PC-9 (cell line): ENCODE measurements at regions not wholly inside any gene's neighbourhood (a gene's known extent, or its start where the extent isn't known, plus 50 kb on each side); places are given as distances from the start of the nearest gene placed in this dataset.

Source experiments
- BruUV-seq: library from RNA; stranded (reverse); fragments of 400-500 nt; replicated peaks from 2 replicates; lab custom pipeline; 2021; lab: Mats Ljungman, UMichigan
- CTCF ChIA-PET: fragments of 300-600 bp; sonication (Branson Sonifier 250); formaldehyde crosslinking; loops from one replicate; lab custom pipeline; 2022; ENCODE audit warnings: antibody characterized with exemption; lab: Charles Lee
- POLR2A ChIA-PET: fragments of 300-600 bp; sonication (Branson Sonifier 250); formaldehyde crosslinking; loops from one replicate; lab custom pipeline; 2022; ENCODE audit warnings: antibody characterized with exemption; ENCODE audit not compliant: unreplicated experiment; lab: Charles Lee
- DNase-seq, 2 experiments: peaks; one replicate each; pipeline versions ENCODE4 v3.0.0 to v3.0.0-alpha.2; 2015 to 2022; ENCODE audit warnings: mixed read lengths in 1 of 2
- H2AFZ ChIP-seq: fragments of 200-600 bp; sonication (generic); 2 replicates; pipeline ENCODE4 v1.8.1; 2017; ENCODE audit warnings: antibody characterized with exemption
- H3F3A ChIP-seq: fragments of 200-600 bp; sonication (generic); 2 replicates; pipeline ENCODE4 v1.8.1; 2017; ENCODE audit warnings: antibody characterized with exemption, mild to moderate bottlenecking, low read depth; ENCODE audit not compliant: insufficient read depth
- H3K27ac ChIP-seq: fragments of 200-600 bp; sonication (generic); 2 replicates; pipeline ENCODE4 v1.6.1; 2016; ENCODE audit warnings: mixed run types
- H3K27me3 ChIP-seq: fragments of 200-600 bp; sonication (generic); 2 replicates; pipeline ENCODE4 v1.6.1; 2016; ENCODE audit warnings: low read depth, mixed run types; ENCODE audit not compliant: insufficient read depth
- H3K36me3 ChIP-seq: fragments of 200-600 bp; sonication (generic); 2 replicates; pipeline ENCODE4 v1.6.1; 2016; ENCODE audit warnings: low read depth, mixed run types
- H3K4me1 ChIP-seq: fragments of 200-600 bp; sonication (generic); replicated peaks from 2 replicates; pipeline ENCODE4 v1.6.1; 2016; ENCODE audit warnings: mixed run types; ENCODE audit not compliant: insufficient read depth
- H3K4me2 ChIP-seq: fragments of 200-600 bp; sonication (generic); 2 replicates; pipeline ENCODE4 v1.6.1; 2017; ENCODE audit warnings: mixed run types
- H3K4me3 ChIP-seq: fragments of 200-600 bp; sonication (generic); 2 replicates; pipeline ENCODE4 v1.6.1; 2016; ENCODE audit warnings: mixed run types
- H3K79me2 ChIP-seq: fragments of 200-600 bp; sonication (generic); 2 replicates; pipeline ENCODE4 v1.6.1; 2017; ENCODE audit warnings: low read depth, mixed run types
- H3K9me2 ChIP-seq: fragments of 200-600 bp; sonication (generic); 2 replicates; pipeline ENCODE4 v1.8.1; 2017; ENCODE audit warnings: mild to moderate bottlenecking; ENCODE audit not compliant: insufficient read depth
- H3K9me3 ChIP-seq: fragments of 200-600 bp; sonication (generic); 2 replicates; pipeline ENCODE4 v1.8.1; 2016; ENCODE audit warnings: low read depth; ENCODE audit not compliant: insufficient read depth
- H4K20me1 ChIP-seq: fragments of 200-600 bp; sonication (generic); 2 replicates; pipeline ENCODE4 v1.8.1; 2017; ENCODE audit not compliant: insufficient read depth
- EZH2 ChIP-seq: fragments of 200-600 bp; sonication (generic); IDR thresholded peaks from 2 replicates; pipeline ENCODE4 v1.8.0; 2017; ENCODE audit warnings: antibody characterized with exemption, low read depth
- intact Hi-C: fragments of 100-400 bp; cut with micrococcal nuclease; formaldehyde crosslinking; loops from one replicate; pipeline ENCODE4 v1.10.0; 2022; ENCODE audit not compliant: unreplicated experiment
- TF ChIP-seq, protein P1 (sequence below): fragments of 200-600 bp; sonication (generic); conservative IDR thresholded peaks from 2 replicates; pipeline ENCODE4 v1.6.1; 2017; ENCODE audit warnings: mixed run types, antibody characterized with exemption, mild to moderate bottlenecking, moderate library complexity

DNA sequence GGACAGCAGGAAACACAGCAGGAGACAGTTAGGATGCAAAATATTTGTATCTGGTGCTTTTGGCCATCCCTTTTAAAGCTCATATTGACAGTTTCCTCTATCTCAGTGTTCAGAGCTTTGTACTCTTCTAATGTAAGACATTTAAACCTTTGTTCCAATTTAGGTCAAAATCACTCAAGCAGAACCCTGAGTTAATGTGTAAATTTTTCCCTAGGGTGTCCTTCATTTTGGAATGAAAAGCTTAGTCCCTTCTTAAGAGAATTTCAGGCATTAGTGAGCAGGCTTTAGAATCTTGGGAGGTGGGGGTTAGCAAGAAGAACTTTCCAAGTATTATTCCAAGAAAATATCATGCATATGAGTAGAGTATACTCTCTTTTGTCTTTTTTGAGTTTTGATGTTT lies 188.7 kb downstream of the GBA3 start:
- POLR2A ChIA-PET = no interaction called here
- TF ChIP-seq, protein P1, sequence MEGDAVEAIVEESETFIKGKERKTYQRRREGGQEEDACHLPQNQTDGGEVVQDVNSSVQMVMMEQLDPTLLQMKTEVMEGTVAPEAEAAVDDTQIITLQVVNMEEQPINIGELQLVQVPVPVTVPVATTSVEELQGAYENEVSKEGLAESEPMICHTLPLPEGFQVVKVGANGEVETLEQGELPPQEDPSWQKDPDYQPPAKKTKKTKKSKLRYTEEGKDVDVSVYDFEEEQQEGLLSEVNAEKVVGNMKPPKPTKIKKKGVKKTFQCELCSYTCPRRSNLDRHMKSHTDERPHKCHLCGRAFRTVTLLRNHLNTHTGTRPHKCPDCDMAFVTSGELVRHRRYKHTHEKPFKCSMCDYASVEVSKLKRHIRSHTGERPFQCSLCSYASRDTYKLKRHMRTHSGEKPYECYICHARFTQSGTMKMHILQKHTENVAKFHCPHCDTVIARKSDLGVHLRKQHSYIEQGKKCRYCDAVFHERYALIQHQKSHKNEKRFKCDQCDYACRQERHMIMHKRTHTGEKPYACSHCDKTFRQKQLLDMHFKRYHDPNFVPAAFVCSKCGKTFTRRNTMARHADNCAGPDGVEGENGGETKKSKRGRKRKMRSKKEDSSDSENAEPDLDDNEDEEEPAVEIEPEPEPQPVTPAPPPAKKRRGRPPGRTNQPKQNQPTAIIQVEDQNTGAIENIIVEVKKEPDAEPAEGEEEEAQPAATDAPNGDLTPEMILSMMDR = no peak
- no peak for TF ChIP-seq EZH2
- CTCF ChIA-PET = no interaction called here

DNA sequence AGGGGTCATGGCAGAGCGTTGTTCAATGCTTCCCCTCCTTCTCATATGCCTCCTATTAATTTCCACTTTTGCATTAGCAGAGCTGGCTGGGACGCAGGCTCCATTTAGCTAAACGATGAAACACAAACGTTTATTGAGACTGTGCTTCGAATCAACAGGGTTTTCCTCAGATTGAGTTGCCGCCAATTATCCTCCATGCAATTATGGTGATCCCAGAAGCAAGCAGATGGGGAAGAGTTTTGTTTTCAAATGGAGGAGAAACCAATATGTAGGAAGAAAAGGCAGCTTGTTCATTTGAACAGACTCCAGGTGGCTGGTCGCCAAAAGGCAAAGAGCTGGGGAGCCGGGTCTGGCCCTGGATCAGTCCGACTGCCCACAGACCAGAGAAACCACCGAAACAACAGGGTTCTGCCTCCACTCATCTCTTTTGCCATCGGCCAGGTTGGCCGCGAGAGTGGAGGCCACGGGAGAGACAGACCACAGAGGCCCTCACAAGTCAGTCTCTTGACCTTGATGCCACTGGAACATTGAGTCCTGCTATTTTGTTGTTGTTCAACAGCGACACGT lies 184.8 kb downstream of the GBA3 start:
- Histone ChIP-seq H3K79me2 (no peaks in the 10 kb centered on the region), H3F3A (no peaks in the 10 kb centered on the region), H3K4me3 (no peak overlapping the region), H3K27me3 (peaks cover 6% of the 10 kb centered on the region; the same call in 1 of the 2 replicates), H3K9me2 (no peaks in the 10 kb centered on the region), H2AFZ (no peak overlapping the region), H3K9me3 (no peaks in the 10 kb centered on the region), H3K36me3 (no peaks in the 10 kb centered on the region), H3K4me2 (no peak overlapping the region), H3K27ac (no peak overlapping the region), H3K4me1 (no peaks in the 10 kb centered on the region), H4K20me1 (no peaks in the 10 kb centered on the region)
- no peak for TF ChIP-seq EZH2
- TF ChIP-seq, protein P1 = no peak
- DNase-seq = no peak
- no TSS peak for BruUV-seq
- POLR2A ChIA-PET = interaction anchor here (0.8 kb wide), 1 partner anchor 18 kb away, joined by 6 read pairs; no protein-coding TSS in a partner anchor
- intact Hi-C loops = no loop called here
- CTCF ChIA-PET = no interaction called here

More for the DNA sequence above, 188.7 kb downstream of the GBA3 start:
- no peaks in the 10 kb centered on the region for H4K20me1 ChIP-seq
- H3K27me3 ChIP-seq = peaks cover 6% of the 10 kb centered on the region; the same call in 1 of the 2 replicates
- H3K79me2 ChIP-seq = no peaks in the 10 kb centered on the region
- no peak overlapping the region for H2AFZ ChIP-seq
- no peaks in the 10 kb centered on the region for H3K9me2 ChIP-seq
- no peak overlapping the region for H3K4me2 ChIP-seq
- no peaks in the 10 kb centered on the region for H3K9me3 ChIP-seq
- H3F3A ChIP-seq = no peaks in the 10 kb centered on the region
- H3K36me3 ChIP-seq = no peaks in the 10 kb centered on the region
- DNase-seq = no peak
- no peak overlapping the region for H3K27ac ChIP-seq
- BruUV-seq = no TSS peak
- intact Hi-C loops = no loop called here
- H3K4me1 ChIP-seq = no peaks in the 10 kb centered on the region
- no peak overlapping the region for H3K4me3 ChIP-seq

DNA sequence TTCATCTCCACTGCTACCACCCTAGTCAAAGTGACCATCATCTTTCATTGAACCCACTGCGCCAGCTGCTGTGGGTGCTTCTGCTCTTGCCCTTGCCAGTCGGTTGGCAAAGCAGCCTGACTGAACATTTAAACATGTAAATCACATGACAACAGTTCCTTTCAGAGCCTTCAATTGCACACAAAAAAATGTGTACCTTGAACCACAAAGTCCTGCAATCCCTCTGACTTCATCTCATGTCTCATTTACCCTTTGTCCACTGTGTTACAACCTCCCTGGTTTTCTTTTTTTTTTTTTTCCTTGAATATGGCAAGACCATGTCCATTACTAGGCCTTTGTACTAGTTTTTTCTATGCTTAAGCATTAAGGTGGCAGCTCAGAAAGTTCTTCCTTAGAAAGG lies 183.5 kb downstream of the GBA3 start:
- CTCF ChIA-PET = no interaction called here
- Histone ChIP-seq H3K27ac (no peak overlapping the region), H3F3A (no peaks in the 10 kb centered on the region), H2AFZ (no peak overlapping the region), H3K9me3 (no peaks in the 10 kb centered on the region), H3K79me2 (no peaks in the 10 kb centered on the region), H3K4me1 (no peaks in the 10 kb centered on the region), H3K36me3 (no peaks in the 10 kb centered on the region), H3K9me2 (no peaks in the 10 kb centered on the region), H4K20me1 (no peaks in the 10 kb centered on the region), H3K4me2 (no peak overlapping the region), H3K4me3 (no peak overlapping the region), H3K27me3 (peaks cover 6% of the 10 kb centered on the region; the same call in 1 of the 2 replicates)
- intact Hi-C loops = no loop called here
- no peak for TF ChIP-seq EZH2
- TF ChIP-seq, protein P1 = no peak
- BruUV-seq = no TSS peak
- POLR2A ChIA-PET = no interaction called here
- no peak for DNase-seq
